ENCODE measurements at regions not wholly inside any gene's neighbourhood (a gene's known extent, or its start where the extent isn't known, plus 50 kb on each side); places are given as distances from the start of the nearest gene placed in this dataset.

GRCh38 chr7:97372882-97373281 is 255.4 kb downstream of the SDHAF3 start:
- TF ChIP-seq POLR2A (IDR thresholded peaks at IDR 0.05) (no peak), POLR2AphosphoS5 (IDR thresholded peaks at IDR 0.05) (no peak), CTCF (IDR thresholded peaks at IDR 0.05) (no peak), EP300 (IDR thresholded peaks at IDR 0.05) (no peak)
- WGBS, 2 donors (ENCODE audit: low coverage in 1 of 2): 66 to 79% methylated on average over 3 of the region's 3 CpGs
- no peak for ATAC-seq
- Histone ChIP-seq H3K4me3 (no peak overlapping the region), H3K36me3 (no peaks in the 10 kb centered on the region), H3K27me3 (no peaks in the 10 kb centered on the region), H3K9me3 (no peaks in the 10 kb centered on the region), H3K4me1 (no peaks in the 10 kb centered on the region), H3K27ac (no peak overlapping the region)

GRCh38 chr7:97373736-97374135 is 256.2 kb downstream of the SDHAF3 start:
- TF ChIP-seq POLR2A (IDR thresholded peaks at IDR 0.05) (no peak), POLR2AphosphoS5 (IDR thresholded peaks at IDR 0.05) (no peak), CTCF (IDR thresholded peaks at IDR 0.05) (no peak), EP300 (IDR thresholded peaks at IDR 0.05) (no peak)
- H3K27me3 ChIP-seq: no peaks in the 10 kb centered on the region
- no peaks in the 10 kb centered on the region for H3K9me3 ChIP-seq
- ATAC-seq: no peak
- H3K36me3 ChIP-seq: no peaks in the 10 kb centered on the region
- 73 to 81% methylated on average over 6 of the region's 6 CpGs for WGBS, 2 donors (ENCODE audit: low coverage in 1 of 2)
- H3K4me3 ChIP-seq: no peak overlapping the region
- no peak overlapping the region for H3K27ac ChIP-seq
- no peaks in the 10 kb centered on the region for H3K4me1 ChIP-seq

GRCh38 chr7:97377713-97378112 is 260.2 kb downstream of the SDHAF3 start:
- ATAC-seq: no peak
- Histone ChIP-seq H3K4me3 (no peak overlapping the region), H3K4me1 (no peaks in the 10 kb centered on the region), H3K27me3 (no peaks in the 10 kb centered on the region), H3K27ac (no peak overlapping the region), H3K36me3 (no peaks in the 10 kb centered on the region), H3K9me3 (no peaks in the 10 kb centered on the region)
- 92 to 100% methylated on average over 1 to 3 of the region's 3 CpGs for WGBS, 2 donors (ENCODE audit: low coverage in 1 of 2)
- no peak for TF ChIP-seq CTCF (IDR thresholded peaks at IDR 0.05)
- no peak for TF ChIP-seq POLR2A (IDR thresholded peaks at IDR 0.05)
- no peak for TF ChIP-seq EP300 (IDR thresholded peaks at IDR 0.05)
- TF ChIP-seq POLR2AphosphoS5 (IDR thresholded peaks at IDR 0.05): no peak

- no peak for TF ChIP-seq POLR2AphosphoS5 (IDR thresholded peaks at IDR 0.05)
- TF ChIP-seq CTCF (IDR thresholded peaks at IDR 0.05): no peak
- TF ChIP-seq EP300 (IDR thresholded peaks at IDR 0.05): no peak
- TF ChIP-seq POLR2A (IDR thresholded peaks at IDR 0.05): no peak
- Histone ChIP-seq H3K36me3 (no peaks in the 10 kb centered on the region), H3K27me3 (peaks cover 4% of the 10 kb centered on the region), H3K4me1 (no peaks in the 10 kb centered on the region), H3K9me3 (no peaks in the 10 kb centered on the region), H3K27ac (no peak overlapping the region), H3K4me3 (no peak overlapping the region)
- no peak for ATAC-seq
- WGBS, 2 donors (ENCODE audit: low coverage in 1 of 2): 48 to 50% methylated on average over 3 to 4 of the region's 4 CpGs
Measured at GRCh38 chr7:97381815-97382554, 264.5 kb downstream of the SDHAF3 start.

GRCh38 chr7:97390052-97390451 is 272.6 kb downstream of the SDHAF3 start:
- WGBS, 2 donors (ENCODE audit: low coverage in 1 of 2): 76 to 79% methylated on average over 4 to 6 of the region's 6 CpGs
- Histone ChIP-seq H3K4me1 (no peaks in the 10 kb centered on the region), H3K27me3 (peaks cover 4% of the 10 kb centered on the region), H3K9me3 (no peaks in the 10 kb centered on the region), H3K27ac (no peak overlapping the region), H3K36me3 (no peaks in the 10 kb centered on the region), H3K4me3 (no peak overlapping the region)
- TF ChIP-seq POLR2A (IDR thresholded peaks at IDR 0.05) (no peak), POLR2AphosphoS5 (IDR thresholded peaks at IDR 0.05) (no peak), EP300 (IDR thresholded peaks at IDR 0.05) (no peak), CTCF (IDR thresholded peaks at IDR 0.05) (no peak)
- no peak for ATAC-seq

Data from gastroesophageal sphincter (tissue), 4 donors.